ENCODE measurements at regions not wholly inside any gene's neighbourhood (a gene's known extent, or its start where the extent isn't known, plus 50 kb on each side); places are given as distances from the start of the nearest gene placed in this dataset.

- no peak for TF ChIP-seq CTCF (IDR thresholded peaks at IDR 0.05)
- no peak for TF ChIP-seq POLR2A (IDR thresholded peaks at IDR 0.05)
Measured at GRCh38 chr3:24608701-24609390, 114.2 kb upstream of the THRB start.
